Osteocyte (in vitro differentiated cells): ENCODE measurements at regions not wholly inside any gene's neighbourhood (a gene's known extent, or its start where the extent isn't known, plus 50 kb on each side); places are given as distances from the start of the nearest gene placed in this dataset.

Experiments
- DNase-seq: peaks from one replicate; pipeline ENCODE4 v3.0.0; 2021; ENCODE audit warnings: mixed read lengths; ENCODE audit not compliant: unreplicated experiment; ENCODE audit errors: extremely low spot score
- H3K27ac Mint-ChIP-seq: one replicate; pipeline ENCODE4 v1.8.0; 2021; ENCODE audit warnings: mild to moderate bottlenecking, mixed read lengths; ENCODE audit not compliant: unreplicated experiment
- H3K27me3 Mint-ChIP-seq: one replicate; pipeline ENCODE4 v1.8.0; 2021; ENCODE audit warnings: mixed read lengths; ENCODE audit not compliant: unreplicated experiment
- H3K36me3 Mint-ChIP-seq: one replicate; pipeline ENCODE4 v1.8.0; 2021; ENCODE audit warnings: mixed read lengths; ENCODE audit not compliant: unreplicated experiment
- H3K4me1 Mint-ChIP-seq: one replicate; pipeline ENCODE4 v1.8.0; 2021; ENCODE audit warnings: mixed read lengths; ENCODE audit not compliant: unreplicated experiment
- H3K4me3 Mint-ChIP-seq: one replicate; pipeline ENCODE4 v1.8.0; 2021; ENCODE audit warnings: mild to moderate bottlenecking, moderate library complexity, mixed read lengths; ENCODE audit not compliant: unreplicated experiment
- H3K9me3 Mint-ChIP-seq: one replicate; pipeline ENCODE4 v1.8.0; 2021; ENCODE audit warnings: mixed read lengths; ENCODE audit not compliant: unreplicated experiment
- CTCF ChIP-seq: fragments of 200-600 bp; sonication (generic); IDR thresholded peaks from 2 replicates; pipeline ENCODE4 v1.5.0; 2021; ENCODE audit warnings: antibody characterized with exemption, mild to moderate bottlenecking, moderate library complexity

DNA sequence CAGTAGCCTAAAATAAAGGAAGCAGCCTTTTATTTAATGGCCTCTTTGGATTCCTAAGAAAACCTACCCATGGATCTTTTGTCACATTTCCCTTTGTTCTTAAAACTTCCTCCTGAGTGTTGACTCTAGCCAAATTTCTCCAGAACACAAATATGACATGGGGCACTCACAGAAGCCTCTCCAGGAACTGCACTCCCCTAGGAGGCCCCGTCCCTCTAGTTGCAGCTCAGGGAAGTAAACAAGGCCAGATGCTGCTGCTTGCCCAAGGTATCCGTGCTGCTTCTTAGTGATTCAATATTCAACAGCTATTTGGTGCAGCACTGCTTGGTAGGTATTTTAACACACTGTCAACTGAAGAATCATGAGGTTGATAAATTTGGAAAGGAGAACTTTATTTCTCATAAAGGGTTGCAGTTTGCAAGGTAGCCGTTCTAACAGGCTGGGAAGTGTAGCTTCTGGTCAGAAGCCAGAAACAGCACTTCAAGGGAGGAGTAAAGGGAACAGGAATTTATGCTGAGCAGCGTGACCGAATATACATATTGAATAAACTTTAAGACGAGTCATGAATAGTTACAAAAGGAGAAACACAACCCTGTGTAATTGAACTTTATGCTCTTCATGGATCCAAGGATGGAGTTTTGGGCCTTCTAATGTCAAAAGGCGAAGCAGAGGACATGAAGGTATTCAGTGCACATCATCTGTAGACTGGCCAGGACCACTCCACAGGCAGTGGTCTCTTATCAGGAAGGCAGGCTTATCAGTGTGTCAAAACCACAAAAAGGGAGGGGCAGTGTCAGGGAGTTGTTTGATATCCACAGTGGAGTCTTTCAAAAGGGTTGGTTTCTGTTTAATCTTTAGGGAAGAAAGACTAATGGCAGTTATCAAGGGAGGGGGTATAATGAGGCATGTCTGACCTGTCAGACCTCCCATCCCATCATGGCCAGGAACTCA is 63.3 kb downstream of the CD24 start:
- Mint-ChIP-seq H3K36me3 (no peaks in the 10 kb centered on the region), H3K4me1 (no peaks in the 10 kb centered on the region), H3K27ac (no peak overlapping the region), H3K4me3 (no peak overlapping the region), H3K27me3 (peaks cover 10% of the 10 kb centered on the region), H3K9me3 (peaks cover 5% of the 10 kb centered on the region)
- no peak for TF ChIP-seq CTCF
- DNase-seq = no peak

GRCh38 chr6:106908386-106908840 is 66.1 kb downstream of the CD24 start:
- H3K4me1 Mint-ChIP-seq = no peaks in the 10 kb centered on the region
- H3K36me3 Mint-ChIP-seq = no peaks in the 10 kb centered on the region
- H3K9me3 Mint-ChIP-seq = no peaks in the 10 kb centered on the region
- no peak overlapping the region for H3K27ac Mint-ChIP-seq
- no peak for TF ChIP-seq CTCF
- H3K4me3 Mint-ChIP-seq = no peak overlapping the region
- H3K27me3 Mint-ChIP-seq = peaks cover 6% of the 10 kb centered on the region
- DNase-seq = no peak

- no peak for DNase-seq
- Mint-ChIP-seq H3K27ac (no peak overlapping the region), H3K4me1 (no peaks in the 10 kb centered on the region), H3K36me3 (no peaks in the 10 kb centered on the region), H3K4me3 (no peak overlapping the region), H3K27me3 (peaks cover 6% of the 10 kb centered on the region), H3K9me3 (no peaks in the 10 kb centered on the region)
- TF ChIP-seq CTCF = no peak
Observed at GRCh38 chr6:106907754-106908153, 66.8 kb downstream of the CD24 start.

DNA sequence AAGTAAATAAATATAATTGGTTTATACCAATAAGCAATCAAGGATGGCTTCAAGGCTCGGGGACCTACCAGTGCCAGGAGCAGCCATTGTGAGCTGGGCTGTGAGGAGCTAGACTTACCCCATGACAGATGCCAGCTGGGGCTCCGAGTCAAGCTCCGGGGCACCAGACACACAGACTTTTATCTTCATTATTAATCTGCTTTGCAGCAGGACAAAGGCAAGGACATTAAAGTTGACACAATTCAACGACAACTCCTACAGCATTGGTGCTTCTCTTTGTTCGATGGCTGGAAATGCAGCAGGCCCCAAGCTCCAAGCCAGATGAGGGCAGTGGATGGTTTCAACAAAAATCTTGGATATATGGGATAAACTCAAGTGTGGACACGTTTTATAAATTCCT is 68.3 kb downstream of the CD24 start:
- Mint-ChIP-seq H3K4me3 (no peak overlapping the region), H3K36me3 (no peaks in the 10 kb centered on the region), H3K27me3 (peaks cover 6% of the 10 kb centered on the region), H3K4me1 (no peaks in the 10 kb centered on the region), H3K27ac (no peak overlapping the region), H3K9me3 (no peaks in the 10 kb centered on the region)
- no peak for TF ChIP-seq CTCF
- no peak for DNase-seq

DNA sequence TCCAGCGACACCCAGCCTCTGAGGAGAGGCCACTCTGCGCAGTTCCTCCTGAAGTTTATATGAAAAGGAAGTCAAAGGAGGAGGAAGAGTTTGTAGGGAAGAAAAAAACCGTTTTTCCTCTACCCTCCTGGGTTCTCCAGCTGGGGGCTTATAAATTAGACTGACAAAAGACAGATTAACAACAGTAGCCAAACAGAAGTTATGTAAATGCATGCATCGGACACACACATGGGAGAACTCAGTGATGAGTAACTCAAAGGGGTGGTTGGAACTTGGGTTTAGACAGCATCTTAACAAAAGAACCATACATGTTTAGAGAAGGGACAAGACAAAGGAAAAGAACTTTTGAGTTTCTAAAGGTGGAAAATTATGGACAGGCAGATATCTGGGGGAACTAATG is 71.2 kb downstream of the CD24 start:
- H3K9me3 Mint-ChIP-seq = peaks cover 8% of the 10 kb centered on the region
- no peak for DNase-seq
- H3K27me3 Mint-ChIP-seq = peaks cover 5% of the 10 kb centered on the region
- H3K4me3 Mint-ChIP-seq = no peak overlapping the region
- no peak overlapping the region for H3K27ac Mint-ChIP-seq
- no peaks in the 10 kb centered on the region for H3K36me3 Mint-ChIP-seq
- no peak for TF ChIP-seq CTCF
- no peaks in the 10 kb centered on the region for H3K4me1 Mint-ChIP-seq
